ENCODE measurements at regions not wholly inside any gene's neighbourhood (a gene's known extent, or its start where the extent isn't known, plus 50 kb on each side); places are given as distances from the start of the nearest gene placed in this dataset.

DNA sequence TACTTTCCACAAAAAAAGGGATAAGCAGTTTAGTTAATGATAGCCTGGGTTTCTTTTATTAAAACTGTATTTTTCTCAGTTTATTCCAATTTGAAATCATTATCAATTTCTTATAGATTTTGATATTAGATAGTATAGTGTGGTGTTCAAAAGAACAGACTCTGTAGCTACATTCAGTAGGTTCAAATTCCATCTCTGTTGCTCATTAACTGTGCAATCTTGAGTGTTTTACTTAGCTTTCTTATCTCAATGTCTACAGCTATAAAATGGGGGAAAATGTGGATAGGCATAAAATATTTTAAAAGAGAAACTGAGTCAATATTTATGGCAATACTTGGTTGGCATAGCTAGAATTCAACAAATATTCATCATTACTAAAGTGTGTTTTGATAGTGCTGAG is 86.9 kb upstream of the SEMA3A start:
- no peak for DNase-seq

DNA sequence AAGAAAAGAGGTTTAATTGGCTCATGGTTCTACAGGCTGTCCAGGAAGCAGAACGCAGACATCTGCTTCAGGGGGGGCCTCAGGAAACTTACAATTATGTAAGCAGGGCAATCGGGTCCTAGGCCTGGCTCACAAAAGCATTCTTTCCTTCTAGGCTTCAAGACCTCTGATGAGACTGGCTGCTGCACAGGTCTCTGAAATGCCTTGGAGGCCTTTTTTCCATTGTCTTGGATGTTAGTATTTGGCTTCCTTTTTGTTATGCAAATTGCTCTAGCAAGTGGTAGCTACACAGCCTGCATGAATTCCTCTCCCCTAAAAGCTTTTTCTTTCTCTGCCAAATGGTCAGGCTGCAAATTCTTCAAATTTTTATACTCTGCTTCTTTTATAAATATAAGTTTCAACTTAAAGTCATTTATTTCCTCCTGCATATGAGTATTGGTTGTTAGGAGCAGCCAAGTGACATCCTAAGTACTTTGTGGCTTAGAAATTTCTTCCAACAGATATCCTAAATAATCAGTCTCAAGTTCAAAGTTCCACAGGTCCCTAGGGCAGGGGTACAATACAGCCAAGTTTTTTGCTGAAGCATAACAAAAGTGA is 83.1 kb upstream of the SEMA3A start:
- no peak for DNase-seq

DNA sequence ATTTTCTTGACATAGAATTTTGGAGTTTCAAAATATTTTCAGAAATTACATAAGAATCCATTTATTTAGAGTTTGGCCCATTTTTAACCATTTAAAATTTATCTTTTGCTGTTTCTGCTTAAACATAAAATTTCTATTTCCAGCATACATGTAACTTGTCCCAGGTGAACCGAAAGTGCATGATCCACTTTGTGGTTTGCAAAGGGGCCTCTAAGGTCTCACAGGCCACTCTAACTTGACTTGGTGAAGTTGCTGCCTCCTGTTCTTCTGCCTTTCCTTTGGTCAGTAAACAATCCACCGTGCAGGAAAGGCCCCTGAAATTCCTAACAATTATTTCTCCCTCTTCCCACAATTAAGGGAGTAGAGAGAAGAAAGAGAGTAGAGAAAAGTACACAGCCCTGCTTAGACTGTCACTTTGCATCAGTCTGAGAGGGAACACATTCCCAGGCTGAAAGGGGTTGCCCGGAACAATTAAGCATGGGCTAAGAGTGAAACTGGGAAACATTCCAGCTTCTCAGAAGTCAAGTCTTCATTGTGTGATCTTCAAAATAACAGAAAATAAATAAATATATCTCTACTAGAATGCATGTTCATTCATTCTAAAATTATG is 79.5 kb upstream of the SEMA3A start:
- DNase-seq = no peak

DNA sequence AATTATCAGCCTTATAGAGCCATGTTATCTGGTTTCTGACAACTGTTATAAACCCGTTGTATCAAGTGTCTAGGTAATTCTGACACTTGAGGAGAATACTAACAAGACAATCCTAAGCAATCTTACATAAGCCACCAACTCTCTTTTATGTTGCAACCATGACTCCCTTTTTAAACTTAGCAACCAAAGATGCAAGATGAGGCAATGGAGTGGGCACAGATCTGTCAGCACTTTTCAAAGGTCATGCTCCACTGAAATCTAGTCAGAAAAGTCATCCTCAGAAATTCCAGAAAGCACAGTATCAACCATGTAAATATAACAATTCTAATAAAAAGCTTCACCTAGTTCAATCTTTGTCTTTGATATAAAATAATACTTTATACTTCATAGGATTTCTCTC is 77.0 kb upstream of the SEMA3A start:
- peak; percentile 55 to 87 (median 77) for DNase-seq

DNA sequence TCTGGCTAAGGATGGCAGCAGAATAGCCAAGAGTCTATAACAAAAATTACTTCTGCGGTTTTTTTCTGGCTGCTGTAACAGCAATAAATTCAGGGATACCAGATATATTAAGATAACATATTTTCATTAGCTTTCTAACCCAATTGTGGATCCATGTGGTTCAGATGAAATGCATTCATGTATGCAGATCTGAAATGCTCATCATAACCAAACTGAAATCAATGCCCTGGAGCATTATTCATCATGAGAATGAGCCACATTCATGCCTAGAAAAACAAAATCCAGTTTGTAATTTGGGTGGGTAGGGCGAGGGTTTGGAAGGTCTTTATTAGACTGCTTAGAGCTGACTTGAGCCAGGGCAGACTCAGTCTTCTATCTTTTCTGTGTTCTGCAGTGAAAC is 69.8 kb upstream of the SEMA3A start:
- DNase-seq = no peak

DNA sequence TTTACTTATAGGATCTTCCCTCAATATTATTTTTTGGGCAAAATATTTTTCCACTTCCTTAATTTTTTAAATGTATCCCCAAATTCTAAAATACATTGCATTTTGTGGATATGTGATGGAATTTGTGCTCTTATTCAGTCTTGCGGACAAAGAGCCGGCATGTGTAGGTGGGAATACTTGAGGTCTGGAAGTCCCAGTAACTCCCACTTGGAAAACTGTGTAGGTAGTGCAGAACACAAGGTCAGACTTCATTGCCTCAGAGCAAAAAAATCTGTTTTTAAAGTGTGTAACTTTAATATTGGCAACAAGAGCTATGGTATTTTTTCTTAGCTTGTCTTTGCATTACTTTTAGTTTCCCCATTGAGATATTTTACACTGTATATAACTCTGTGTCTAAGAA is 68.5 kb upstream of the SEMA3A start:
- no peak for DNase-seq

DNA sequence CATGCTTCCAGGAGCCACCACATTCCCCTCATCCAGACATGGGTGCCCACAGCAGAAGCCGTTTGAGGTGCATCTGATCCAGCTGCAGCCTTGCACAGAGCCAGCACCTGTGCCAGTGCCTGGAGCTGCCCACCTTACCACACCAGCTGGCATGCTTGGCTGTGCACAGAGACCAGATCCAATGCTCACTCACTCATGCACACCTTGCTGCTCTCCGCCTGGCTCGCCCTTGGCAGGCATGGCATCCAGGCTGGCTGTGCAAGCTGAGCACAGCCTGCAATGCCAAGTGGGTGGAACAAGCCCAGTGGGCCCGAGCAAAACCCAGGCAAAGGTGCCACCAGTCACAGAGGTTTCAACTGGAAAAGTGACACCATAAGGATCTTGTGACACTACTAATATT is 66.9 kb upstream of the SEMA3A start:
- DNase-seq = no peak

DNA sequence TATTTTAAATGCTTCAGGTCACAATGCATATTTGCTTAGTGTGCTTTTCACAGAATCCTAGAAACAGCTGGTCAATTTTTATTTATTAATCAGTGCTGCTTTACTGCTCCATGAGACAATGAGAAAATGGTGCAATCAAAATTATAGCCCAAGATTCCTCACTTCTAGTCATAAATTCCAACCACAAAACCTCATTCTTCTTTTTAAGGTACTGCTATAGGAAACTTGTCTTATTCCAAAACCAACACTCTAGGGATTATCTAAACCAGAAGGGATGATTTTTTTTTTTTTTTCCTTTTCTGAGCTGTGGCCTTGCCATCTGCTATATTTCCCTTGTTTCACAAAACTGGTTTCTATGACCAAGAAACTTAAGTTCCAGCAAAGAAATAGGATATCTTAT is 64.0 kb upstream of the SEMA3A start:
- no peak for DNase-seq

DNA sequence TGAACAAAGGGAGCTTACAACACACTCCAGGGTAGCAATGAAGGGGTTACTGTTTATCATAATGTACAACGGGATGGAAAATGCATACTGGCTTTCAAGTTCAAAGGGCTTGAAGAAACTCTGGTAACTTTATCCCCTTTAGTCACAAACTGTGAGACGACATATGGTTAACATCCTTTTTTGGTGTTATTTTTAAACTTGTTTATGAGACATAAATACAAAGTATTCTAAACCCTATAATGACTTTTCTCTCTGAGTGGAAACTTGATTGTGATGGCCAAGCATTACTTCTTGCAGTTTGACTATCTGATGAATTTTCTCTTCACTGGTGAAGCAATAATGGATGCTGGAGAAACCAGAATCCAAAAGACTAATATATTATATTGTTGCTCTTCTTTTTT is 62.0 kb upstream of the SEMA3A start:
- DNase-seq = no peak

DNA sequence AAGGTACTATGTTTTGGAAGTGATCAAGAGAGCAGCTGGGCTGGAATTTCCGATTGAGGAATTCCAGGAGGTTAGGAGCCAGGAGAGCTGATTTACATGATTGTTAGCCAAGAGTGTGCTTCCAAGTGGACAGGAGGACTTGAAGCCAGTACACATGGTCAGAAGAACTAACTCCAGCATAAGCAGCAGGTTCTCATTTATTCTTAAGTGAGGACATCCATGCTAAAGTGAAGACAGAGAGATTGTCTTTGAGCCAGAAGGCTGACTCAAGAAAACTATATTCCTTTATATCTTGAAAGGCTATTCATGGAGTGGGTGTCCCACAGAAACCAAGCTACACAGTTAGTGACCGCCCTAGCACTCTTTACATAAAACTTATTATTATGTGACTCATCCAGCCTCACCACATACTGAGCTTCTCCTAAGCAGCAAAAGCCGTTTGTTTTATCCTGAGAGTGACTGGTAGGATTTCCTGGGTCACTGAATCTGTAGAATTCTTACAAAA is 56.7 kb upstream of the SEMA3A start:
- DNase-seq = peak; percentile 42 to 84 (median 63)

DNA sequence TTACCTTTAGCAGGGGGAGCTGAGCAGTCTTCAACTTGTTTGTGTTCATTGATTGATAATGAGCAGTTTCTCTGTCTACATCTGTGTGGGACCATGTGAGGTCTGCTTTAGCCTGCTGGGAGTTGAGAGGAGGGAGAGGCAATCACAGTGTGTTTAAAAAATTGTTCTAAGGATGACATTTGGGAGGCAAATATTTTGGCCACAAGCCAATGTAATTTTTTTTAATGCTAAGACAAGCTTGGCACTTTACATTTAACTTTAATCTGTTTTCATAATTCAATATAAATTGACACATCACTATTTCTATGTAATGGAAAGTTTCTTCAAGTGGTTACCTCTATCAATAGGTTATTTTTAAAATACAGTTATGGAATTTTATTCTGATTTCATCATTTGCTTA is 55.9 kb upstream of the SEMA3A start:
- no peak for DNase-seq

DNA sequence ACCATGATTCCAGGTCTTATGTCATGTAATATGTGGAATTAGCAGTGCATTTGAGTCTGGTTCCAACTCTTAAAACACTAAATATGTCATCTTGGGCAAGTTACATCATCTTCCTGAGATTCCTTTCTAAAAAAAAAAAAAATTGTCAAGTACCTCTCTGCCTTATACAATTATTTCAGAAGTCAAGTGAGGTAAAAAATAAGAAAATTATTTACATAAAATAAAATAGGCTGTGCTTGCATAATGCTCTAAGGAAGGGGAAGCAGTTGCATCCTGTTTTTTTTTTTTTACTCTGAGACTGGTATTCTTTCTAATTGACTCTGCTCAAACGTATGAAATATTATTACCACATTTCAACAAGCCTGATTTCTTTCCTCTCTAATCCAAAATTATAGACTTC is 55.1 kb upstream of the SEMA3A start:
- peak; percentile 17 to 82 (median 58) for DNase-seq

DNA sequence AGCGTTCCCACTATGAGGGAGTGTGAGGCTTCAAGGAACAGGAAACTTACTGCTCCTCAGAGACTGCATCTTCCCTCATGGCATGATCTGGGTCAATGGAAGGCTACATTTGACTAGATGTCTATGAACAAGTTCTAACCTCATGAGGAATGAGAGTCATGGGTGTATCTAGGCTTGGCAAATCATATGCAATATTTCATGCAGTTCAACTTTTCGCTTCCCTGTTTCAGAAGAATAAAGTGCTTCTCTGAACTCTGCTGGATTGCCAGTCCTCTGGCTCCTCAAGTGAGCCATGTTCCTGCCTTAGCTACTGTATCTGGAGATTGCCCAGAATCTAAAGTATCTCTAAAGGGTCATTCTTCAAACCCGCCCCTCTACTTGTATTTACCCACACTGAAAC is 54.3 kb upstream of the SEMA3A start:
- DNase-seq = peak; percentile 63 to 91 (median 80)

DNA sequence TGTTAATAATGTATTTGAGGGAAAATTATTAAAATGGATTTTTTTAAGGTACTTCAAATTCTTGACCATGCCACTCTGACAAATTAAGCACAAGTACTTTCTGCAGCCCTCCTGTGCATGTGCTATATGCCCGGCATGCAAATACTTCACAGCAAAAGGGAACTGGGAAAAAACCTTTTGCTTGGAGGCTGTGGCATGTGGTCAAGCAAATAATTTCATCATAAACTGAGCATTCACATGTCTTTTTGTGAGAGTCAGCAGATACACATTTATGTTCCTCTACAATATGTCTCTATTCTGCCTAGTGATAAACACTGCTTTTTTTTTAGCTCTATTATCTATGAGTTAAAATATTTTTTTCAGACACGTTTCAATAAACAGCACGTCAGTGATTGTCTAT is 53.7 kb upstream of the SEMA3A start:
- peak; percentile 72 to 95 (median 87) for DNase-seq

DNA sequence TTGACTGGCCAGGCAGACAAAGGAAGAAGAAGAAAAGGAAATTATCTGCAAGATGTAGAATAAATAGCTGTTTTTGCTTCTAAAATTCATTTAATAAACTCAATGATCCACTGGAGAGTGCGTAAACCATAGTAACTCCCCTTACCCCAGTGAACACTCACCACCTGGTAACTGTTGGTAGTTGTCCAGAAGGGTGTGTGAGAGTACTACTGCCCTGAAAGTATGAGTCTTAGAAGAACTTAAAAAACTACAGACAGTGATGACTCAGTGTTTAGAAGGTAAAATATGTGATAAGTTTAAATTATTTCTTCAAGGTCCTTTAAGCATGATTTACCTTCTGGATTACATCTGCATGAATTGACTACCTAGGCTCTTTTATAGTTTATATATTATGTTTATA is 53.0 kb upstream of the SEMA3A start:
- no peak for DNase-seq

DNA sequence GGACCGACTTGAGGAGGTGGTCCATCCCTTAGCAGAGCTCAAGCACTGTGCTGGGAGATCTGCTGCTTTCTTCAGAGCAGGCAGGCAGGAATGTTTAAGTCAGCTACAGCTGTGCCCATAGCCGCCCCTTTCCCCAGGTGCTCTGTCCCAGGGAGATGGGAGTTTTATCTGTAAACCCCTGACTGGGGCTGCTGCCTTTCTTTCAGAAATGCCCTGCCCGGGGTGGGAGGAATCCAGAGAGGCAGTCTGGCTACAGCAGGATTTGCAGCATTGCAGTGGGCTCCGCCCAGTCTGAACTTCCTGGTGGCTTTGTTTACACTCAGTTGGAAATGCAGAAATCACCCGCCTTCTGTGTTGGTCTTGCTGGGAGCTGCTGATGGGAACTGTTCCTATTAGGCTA is 51.2 kb upstream of the SEMA3A start:
- peak in 2 of 4 experiments; percentile 44 to 51 for DNase-seq
